Fibroblast of lung (primary cell): ENCODE measurements at regions not wholly inside any gene's neighbourhood (a gene's known extent, or its start where the extent isn't known, plus 50 kb on each side); places are given as distances from the start of the nearest gene placed in this dataset.

Experiments used
- EZH2 ChIP-seq: IDR thresholded peaks from 2 replicates; pipeline ENCODE4 v1.5.1; 2012; ENCODE audit warnings: low read length, control low read depth, mild to moderate bottlenecking; ENCODE audit errors: missing control alignments
- TF ChIP-seq, protein P1 (sequence below), 2 donors: IDR thresholded peaks in 1 of 2; conservative IDR thresholded peaks in 1 of 2; 1 replicate in 1 of 2; 2 replicates in 1 of 2; pipeline ENCODE4 v1.5.1; 2011 to 2012; ENCODE audit warnings: low read length in 2 of 2, control low read depth in 1 of 2, inconsistent platforms in 1 of 2, low read depth in 1 of 2, mild to moderate bottlenecking in 1 of 2

DNA sequence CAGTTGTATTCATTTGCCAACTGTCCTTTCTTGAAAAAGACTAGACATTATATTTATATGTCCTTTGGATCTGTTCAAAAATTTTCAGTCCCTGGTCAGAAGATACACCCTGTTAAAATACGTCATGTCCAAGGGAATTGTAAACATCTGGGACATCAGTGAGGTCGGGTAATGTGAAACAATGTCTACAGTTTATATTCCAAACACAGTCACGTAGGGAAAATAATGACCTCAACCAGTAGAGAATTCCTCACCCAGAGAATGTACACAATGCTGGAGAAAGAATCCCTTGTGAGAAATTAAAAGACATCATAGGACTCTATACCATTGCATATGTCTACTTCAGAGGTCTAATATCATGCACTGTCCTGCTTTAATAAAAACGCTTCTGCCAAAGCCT, 888.0 kb upstream of the CHAC2 start:
- TF ChIP-seq, protein P1, sequence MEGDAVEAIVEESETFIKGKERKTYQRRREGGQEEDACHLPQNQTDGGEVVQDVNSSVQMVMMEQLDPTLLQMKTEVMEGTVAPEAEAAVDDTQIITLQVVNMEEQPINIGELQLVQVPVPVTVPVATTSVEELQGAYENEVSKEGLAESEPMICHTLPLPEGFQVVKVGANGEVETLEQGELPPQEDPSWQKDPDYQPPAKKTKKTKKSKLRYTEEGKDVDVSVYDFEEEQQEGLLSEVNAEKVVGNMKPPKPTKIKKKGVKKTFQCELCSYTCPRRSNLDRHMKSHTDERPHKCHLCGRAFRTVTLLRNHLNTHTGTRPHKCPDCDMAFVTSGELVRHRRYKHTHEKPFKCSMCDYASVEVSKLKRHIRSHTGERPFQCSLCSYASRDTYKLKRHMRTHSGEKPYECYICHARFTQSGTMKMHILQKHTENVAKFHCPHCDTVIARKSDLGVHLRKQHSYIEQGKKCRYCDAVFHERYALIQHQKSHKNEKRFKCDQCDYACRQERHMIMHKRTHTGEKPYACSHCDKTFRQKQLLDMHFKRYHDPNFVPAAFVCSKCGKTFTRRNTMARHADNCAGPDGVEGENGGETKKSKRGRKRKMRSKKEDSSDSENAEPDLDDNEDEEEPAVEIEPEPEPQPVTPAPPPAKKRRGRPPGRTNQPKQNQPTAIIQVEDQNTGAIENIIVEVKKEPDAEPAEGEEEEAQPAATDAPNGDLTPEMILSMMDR (conservative IDR thresholded peaks at IDR 0.05 in 1 of 2, IDR thresholded peaks at IDR 0.05 in 1 of 2; ENCODE audit: low read depth in 1 of 2, low read length in 2 of 2) = no peak
- TF ChIP-seq EZH2 = no peak
